Hippocampal formation (tissue), 2 donors: ENCODE measurements at regions not wholly inside any gene's neighbourhood (a gene's known extent, or its start where the extent isn't known, plus 50 kb on each side); places are given as distances from the start of the nearest gene placed in this dataset.

Source experiments
- DNase-seq, 2 donors: peaks; one replicate each; lab custom pipeline; 2025; lab: John Stamatoyannopoulos, UW

DNA sequence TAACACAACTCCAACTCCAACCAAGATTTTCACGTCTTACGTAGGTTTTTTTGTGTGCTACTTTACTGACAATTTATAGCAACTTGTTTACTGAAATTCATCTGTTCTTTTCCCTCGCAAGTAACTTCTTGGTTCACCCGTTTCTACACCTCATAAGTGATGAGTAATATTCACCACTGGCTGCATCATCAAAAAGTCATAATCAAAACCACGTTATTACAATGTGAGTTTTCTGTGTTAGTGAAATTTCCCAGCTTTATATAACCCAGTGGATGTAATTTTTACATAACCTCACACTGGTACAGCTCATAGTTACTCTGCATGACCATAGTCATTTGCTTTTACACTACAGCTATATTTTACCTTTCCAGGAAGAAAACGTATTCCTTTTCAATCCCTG is 401.1 kb upstream of the LYPLAL1 start:
- no peak for DNase-seq

DNA sequence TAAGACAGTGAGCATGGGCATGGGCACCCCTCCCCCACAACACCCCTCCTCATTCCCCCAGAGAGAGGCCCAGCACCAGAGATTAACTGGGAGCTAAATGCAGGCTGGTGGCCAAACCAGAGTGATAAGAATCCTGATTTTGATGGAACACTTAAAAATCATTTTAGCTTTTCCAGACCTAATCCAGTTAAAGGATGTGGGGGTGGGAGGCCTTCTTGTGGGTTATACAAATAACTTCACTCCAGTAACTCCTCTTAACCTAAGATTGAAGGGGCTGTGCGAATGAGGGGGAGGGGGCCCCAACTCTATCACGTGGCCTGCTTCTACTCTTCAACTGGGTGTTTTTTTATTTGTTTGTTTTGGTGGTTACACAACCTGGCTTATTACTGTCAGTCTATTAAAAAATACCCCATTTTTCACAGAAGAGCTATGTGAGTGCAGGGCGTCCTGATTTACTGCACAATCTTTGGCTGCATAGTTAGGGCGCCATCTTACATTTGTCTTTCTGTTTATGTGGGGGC is 398.1 kb upstream of the LYPLAL1 start:
- no peak for DNase-seq

DNA sequence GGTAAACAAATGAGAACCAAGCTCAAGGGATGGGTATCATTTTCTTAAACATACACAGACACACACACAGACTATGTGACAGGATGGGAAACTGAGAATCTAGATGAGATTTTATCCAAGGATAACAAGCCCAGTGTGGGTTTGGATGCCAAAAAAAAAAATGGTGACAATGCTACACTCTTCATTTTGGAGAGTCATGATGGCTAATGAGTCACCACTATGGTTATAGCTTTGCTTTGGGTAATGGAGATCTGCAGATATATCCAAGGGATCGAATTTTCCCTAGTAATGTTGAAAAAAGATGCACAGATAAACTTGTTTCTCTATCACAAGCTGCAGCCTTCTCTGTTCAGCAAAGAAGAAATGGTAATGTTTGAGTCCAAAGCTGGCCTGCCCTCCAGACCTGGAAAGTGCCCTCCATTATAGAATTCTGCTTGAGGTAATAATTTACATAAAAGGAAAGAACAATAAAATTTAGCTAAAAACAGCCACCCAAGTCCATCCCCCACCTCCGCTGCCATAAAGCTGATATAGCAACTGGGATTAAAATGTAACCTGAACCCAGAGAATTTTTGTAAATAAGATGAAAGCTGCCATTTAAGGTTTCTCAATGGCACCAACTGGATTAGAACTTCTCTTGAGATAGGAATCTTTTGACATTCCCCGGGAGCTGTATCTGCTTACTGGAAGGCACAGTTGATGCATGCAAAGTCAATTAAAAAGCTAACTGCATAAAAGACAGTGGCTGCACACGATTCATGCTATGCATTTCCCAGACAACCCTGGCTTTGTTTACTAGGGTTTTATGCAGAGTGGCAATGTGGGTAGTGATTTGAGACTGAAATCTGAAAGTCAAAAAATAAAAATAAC is 395.2 kb upstream of the LYPLAL1 start:
- DNase-seq: no peak

DNA sequence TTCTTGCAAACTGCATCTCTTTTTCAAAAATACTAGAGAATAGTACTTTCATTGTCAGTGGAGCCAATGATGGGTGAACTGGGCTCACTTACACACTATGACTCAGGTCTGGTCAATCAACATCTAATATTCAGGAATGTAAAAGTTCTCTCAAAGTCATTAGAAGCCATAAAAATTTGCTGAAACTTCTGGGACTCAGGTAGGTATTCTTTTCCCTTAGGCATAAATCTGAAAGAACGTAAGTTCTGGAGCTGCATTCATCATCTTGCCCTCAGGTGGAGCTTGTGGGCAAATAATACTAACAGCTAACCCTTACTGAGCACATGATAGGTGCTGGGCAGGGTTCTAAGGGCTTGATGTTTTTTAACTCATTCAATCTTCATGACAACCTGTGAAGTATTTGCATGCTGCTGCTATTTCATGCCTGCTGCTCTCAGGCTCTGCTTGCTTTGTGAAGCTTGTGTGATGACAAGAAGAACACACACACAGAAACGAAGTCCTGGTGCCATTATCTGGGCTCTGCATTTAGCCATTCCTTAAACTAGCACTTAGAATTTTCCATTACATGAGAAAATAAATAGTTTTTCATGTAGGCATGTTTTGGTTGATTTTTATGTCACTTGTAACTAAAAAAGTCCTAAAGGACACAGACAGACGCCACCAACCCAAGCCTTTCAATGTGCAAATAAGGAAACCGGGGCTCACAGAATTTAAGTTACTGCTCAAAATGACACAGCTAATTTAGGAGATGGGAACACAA is 394.2 kb upstream of the LYPLAL1 start:
- no peak for DNase-seq

DNA sequence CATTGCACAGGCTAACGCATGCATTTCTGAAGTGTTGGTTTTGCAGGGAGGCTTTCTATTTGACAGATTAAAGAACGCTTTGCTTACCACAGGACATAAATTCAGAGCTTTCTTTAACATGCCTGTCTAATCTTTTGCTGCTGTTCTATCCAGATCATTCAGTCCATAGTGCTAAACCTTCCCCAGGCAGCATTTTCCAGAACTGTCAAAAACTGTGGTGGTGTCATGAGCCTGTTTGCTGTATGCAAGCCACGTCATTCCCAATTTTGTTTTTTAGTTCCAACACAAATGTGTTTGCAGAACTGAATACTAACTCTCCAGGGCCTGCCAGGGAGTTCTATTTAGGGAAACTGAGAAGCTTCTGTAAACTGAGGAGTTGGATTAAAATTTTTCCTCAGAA is 390.5 kb upstream of the LYPLAL1 start:
- no peak for DNase-seq

DNA sequence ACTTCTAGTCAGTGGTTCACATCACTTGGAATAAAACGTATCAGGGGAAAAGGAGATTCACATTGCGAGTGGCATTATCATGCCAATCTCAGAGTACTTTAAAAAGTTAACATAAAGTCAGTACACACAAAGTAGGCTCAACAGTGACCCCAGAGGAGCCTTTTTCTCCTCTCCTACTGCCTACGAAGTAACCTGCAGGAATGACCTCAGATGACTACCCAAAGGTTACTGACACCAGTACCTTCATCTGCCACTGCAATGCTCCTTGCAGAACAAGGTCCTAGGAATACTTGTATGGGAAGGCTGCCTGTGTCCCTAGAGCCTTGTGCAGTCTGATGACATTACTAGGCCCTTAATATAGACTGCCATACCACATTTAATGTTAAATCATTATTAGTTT is 389.8 kb upstream of the LYPLAL1 start:
- DNase-seq: no peak

DNA sequence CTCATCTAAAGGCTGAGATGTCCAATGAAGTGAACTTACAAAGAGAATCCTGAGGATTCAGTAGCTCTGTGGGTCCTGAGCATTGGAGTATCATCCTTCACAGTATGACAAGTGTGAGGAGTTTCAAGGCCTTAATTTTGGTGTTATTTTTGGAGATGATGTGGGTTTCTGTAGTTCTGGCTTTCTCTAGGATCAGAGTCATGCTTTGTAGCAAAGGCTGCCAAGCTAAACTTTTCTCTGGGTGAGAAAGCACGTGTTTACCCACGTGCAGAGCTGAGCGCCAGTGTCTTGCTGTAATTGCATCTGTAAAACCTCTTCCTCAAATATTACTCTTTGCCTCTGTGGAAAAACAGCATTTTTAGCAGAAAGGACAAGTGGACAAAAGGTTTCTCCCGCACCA is 387.8 kb upstream of the LYPLAL1 start:
- DNase-seq: no peak

DNA sequence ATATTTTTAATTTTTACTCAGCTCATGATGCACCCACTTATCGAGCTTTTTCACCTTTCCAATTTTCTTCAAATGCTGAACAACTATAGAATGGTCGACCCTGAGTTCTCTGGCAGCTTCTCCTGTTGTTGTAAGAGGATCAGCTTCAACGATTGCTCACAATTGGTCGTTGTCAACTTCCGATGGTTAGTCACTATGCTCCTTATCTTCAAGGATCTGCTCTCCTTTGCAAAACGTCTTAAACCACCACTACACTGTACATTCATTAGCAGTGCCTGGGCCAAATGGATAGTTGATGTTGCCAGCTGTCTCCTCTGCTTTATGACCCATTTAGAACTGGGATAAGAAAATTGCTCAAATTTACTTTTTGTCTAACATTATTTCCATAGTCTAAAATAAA is 385.9 kb upstream of the LYPLAL1 start:
- DNase-seq: no peak

DNA sequence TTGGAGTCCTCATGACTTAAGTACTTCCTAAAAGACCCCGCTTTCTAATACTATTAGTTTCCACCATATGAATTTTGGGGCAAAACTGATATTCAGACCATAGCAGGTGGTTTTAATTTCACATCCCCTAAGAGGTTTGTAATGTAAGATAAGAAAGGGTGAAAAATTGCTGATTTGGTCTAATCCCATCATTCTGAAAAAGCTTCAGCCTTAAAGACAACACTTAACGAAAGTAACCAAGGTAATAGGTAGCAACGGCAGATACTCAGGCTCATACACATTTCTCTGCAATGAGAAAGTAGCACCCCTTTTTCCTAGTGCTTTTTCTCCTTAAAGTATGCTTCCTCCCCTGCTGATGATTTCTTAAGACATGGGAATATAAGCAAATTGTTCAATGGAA is 376.9 kb upstream of the LYPLAL1 start:
- no peak for DNase-seq

DNA sequence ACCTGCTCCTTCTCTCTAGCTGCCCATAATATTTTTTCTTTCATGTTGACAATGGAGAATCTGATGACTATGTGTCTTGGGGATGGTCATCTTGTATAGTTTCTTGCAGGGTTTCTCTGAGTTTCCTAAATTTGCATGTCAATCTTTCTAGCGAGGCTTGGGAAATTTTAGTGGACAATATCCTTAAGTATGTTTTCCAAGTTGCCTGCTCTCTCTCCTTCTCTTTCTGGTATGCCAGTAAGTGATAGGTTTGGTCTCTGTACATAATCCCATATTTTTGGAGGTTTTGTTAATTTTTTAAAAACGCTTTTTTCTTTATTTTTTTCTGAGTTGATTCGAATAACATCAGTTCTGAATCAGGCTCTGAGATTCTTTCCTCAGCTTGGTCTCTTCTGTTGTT is 370.9 kb upstream of the LYPLAL1 start:
- no peak for DNase-seq

DNA sequence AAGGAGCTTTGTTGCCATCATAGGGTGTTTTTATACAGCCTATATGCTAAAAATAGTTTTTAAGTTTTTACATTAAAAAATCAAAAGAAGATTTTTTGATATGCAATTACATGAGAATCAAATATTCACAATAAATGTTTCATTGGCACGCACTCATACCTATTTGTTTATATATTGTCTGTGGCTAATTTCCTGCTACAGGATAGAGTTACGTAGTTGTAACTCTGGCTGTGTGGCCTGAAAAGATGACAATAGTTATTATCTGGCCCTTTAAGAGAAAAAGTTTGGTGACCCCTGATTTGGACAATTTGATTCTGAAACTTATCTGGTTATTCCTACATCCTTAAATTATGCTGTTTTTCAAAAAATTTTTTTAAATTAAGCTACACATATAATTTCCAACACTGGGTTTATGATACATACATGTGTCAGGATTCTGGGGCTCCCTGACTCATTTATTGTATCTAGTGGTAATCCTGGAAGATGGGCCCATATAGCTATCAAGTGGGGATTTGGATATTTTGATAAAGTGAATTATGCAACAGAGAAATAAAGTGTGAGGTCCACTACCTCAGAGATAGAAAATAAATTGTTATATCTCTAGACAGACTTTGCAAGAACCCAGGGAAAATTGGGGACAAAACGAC is 370.2 kb upstream of the LYPLAL1 start:
- no peak for DNase-seq

DNA sequence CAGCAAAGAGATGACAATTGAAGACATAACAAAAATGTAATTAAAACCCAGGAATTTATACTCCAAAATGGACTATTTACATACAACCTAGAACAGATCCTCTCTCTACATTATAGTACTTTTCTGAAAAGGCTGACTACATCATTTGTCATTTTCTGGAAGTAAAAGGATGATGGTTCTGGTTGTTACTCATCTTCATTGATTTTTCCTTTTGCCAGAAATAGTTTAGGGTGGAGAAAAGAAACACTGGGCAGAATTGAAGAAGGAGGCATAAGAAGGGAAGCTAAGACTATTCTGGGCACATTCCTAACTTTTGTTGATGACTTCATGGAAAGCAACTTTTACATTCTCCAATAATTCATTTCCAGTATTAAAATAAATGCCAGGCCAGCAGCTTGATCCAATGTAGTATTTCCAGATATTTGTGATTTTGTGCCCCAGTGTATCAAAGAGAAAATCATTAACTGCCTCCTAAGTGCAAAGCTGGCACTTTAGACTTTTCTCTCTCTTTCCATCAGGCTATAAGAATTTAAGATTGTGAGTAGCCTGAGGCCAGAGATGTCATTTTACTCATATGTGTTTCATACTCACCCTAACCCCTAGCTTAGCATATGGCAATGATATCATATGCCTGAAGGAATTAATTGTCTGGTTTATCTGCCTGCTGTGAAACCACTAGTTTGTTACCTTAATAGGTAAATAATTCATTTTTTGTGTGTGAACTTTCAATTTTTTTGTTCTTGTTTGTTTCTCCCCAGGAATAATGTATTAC is 369.5 kb upstream of the LYPLAL1 start:
- no peak for DNase-seq

DNA sequence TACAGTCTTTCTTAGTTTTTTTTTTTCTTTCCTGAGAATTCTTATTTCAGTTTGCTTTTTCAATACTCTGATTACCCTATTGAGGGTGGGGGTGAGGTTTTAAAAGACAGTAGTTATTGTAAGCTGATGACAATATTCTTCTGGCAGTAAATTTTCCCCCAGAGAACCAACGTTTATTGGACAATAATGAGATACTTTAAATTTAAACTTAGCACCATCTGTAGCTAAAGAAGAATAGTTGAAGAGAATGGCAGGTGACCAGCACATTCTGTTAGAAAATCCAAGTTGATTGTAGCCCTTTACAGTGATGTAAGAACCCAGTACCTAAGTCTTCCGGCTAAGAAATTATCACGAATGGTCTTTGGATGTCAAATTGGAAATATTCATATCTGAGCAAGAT is 364.6 kb upstream of the LYPLAL1 start:
- no peak for DNase-seq

DNA sequence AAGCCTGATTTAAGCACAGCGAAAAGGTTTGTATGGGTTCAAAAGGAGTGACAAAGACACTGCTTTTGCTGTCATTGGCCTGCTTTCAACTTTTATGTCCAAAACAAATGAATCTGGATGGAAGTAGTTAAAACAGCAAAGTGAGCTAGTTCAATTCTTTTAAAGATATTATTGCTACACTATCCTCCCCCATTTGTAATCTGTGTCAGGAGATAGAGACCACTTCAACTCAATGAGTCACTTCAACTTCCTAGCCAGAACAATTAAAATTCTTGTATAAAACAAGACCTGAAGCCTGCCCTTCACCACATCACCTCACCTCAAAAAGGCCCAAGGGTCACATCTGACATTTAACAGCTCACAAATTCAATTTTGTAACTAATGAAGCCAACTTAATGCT is 364.1 kb upstream of the LYPLAL1 start:
- no peak for DNase-seq

DNA sequence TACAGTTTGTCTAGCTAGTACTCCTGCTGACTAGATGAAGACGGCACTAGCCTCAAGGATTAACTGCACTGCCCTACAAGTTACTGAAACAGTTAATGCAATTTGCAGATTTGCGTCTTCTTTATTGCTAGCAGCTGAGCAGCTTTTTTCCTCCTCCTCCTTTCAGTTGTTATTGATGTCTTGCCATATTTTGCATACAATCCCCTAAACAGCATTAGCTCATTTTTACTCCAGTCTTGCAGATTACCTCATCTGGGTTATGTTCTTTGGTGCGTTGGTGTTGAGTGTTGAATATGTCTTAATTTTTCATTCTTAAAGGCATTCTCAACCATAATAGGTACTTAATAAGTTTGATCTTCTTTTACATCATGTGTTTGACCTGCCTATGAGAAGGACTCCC is 363.4 kb upstream of the LYPLAL1 start:
- no peak for DNase-seq

DNA sequence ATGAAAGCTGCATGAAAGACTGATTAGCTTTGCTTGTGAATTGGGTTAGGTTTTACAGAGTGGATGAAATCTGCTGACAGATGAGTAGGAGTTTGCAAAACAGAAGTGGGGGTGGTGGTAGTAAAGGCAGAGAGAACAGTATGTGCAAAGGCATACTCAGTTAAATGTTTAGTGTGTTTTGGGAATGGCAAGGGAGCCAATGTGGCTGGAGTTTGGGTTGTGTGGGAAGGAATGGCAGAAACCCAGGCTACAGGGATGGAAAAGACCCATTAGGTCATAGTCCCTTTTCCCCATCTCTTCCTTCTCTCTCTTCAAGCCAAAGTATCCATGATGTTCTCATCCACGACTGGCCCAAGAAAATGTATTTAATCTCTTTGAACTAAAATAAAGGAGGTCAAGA is 362.2 kb upstream of the LYPLAL1 start:
- DNase-seq: no peak

DNA sequence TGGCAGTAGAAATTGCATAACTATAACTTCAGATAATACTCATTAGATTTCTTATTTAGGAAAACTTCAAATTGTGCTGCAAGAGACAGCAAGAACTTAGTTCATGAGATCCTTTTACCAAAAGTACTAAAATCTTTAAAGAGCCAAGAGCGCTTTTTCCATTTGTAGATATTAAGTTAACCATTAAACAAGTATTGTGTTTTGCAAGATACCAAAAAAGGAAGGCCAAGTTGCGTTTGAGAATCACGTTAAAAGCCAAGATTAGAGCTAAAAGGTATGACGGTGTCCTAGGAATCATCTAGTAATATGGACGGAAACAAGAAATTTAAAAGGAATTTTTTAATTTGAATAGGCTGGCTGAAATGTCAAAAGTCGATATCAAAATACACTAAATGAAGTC is 361.3 kb upstream of the LYPLAL1 start:
- DNase-seq: no peak

DNA sequence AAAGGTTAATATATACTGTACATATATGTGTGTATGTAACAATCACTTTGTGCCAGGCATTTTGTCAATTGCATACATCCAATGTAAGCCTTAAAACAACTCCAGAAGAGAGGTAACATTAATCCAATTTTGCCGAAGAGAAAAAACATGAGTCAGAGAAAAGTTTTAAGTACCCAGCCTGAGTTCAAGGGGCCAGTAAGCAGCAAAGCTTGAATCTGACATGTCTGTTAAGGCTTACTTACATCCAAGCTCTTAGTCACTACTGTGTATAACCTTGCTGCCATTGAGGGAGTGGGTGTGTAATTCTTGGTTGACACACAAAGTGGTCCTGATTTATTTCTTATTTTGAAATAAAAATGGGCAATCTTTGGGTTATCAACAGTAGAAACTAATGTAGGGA is 360.4 kb upstream of the LYPLAL1 start:
- no peak for DNase-seq

DNA sequence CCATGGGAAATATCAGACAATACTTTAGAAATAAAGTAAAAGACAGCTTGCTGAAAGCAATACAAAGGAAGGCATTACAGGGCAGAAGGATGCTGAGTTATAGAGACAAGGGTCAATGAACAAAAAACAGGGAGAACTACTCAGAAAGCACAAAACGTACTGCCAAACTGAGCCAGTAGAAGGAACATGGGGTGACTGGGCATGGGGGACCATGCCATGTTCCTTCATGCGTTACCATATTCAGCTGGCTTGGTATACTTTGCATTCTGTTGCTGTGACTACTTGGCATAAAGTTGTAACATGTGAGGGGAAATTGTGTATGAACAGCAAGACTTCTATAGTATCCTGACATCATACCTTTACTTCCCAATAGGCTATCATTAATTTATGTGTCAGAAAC is 358.6 kb upstream of the LYPLAL1 start:
- DNase-seq: no peak

DNA sequence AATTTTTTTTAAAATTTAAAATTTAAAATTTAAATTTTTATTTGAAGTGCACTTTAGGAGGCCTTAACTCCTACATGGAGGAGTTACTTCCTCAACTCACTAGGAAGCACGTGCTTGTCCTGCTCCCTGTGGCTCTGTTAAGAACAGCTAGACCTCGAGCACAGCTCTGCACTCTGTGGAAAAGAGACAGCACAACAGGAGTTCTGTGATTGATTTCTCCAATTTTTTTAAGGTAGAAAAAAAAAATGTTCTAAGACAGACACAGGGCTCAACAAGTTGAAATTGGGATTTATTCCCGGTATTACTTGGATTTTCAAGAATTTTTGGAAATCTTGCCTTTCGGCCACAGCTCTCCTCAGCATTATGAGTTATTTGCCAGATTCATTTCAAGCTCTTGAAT is 356.6 kb upstream of the LYPLAL1 start:
- DNase-seq: no peak

DNA sequence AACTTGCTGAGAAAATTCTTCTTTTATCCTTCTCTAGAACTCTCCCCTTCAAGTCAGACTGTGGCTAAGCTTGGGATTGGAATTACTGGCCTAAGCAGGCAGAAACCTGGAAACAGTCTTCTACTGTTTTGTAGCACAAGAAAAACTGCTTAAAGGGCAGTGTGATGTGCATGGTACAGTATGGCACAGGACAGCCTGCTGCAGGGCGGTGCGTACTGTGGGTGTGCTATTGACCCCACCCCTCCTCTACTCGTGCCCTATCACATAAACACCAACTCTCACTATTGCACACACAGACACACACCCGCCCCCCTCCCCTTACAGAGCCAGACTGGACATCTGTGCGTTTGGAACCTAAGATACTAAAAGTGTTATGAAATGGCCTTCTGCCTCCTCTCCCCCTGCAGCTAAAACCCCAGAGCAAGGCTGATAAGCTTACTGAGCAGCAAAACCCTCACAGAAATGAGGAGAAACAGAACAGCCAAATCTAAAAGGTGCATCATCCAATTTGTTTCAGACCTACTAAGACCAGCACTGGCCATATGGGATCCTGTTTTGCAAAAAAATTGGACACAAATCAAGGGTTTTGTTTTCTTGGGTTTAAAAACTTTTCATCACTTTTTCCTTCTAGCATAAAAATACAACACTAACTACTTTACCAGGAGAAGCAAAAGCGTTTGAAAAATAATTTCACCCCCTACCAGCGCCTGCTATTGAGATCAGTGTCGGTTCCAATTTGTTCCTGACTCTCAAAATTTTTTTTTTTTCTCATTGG is 355.8 kb upstream of the LYPLAL1 start:
- DNase-seq: no peak
